HG02678 (cell line): ENCODE measurements at regions not wholly inside any gene's neighbourhood (a gene's known extent, or its start where the extent isn't known, plus 50 kb on each side); places are given as distances from the start of the nearest gene placed in this dataset.
"Not testable (repeated sequence)": the region's sequence is repeated elsewhere in the genome, so short reads cannot be mapped to it uniquely, and the experiment has no call there.

Experiments used
- ATAC-seq: cut with Tn5 transposase; IDR thresholded peaks from one replicate; pipeline ENCODE4 v1.9.1; 2021; ENCODE audit warnings: mild to moderate bottlenecking, moderate library complexity; ENCODE audit not compliant: unreplicated experiment

- ATAC-seq, result no peak
Measured at GRCh38 chr7:153584132-153584531, 468.1 kb upstream of the DPP6 start.

GRCh38 chr7:153588586-153588985, 463.6 kb upstream of the DPP6 start:
- ATAC-seq, result no peak

- no peak for ATAC-seq
Measured at GRCh38 chr7:153590136-153590535, 462.1 kb upstream of the DPP6 start.

- ATAC-seq, result no peak
Measured at GRCh38 chr7:153590571-153590970, 461.6 kb upstream of the DPP6 start.

GRCh38 chr7:153607354-153607753, 444.8 kb upstream of the DPP6 start:
- ATAC-seq, result no peak

GRCh38 chr7:153616711-153617325, 435.4 kb upstream of the DPP6 start:
- ATAC-seq, result no peak

GRCh38 chr7:153627323-153627722, 424.9 kb upstream of the DPP6 start:
- no peak for ATAC-seq

- no peak for ATAC-seq
Measured at GRCh38 chr7:153628406-153628805, 423.8 kb upstream of the DPP6 start.

GRCh38 chr7:153628825-153629224, 423.4 kb upstream of the DPP6 start:
- no peak for ATAC-seq

- no peak for ATAC-seq
Measured at GRCh38 chr7:153638821-153639435, 413.3 kb upstream of the DPP6 start.

- no peak for ATAC-seq
Measured at GRCh38 chr7:153640586-153640985, 411.6 kb upstream of the DPP6 start.

GRCh38 chr7:153641199-153641598, 411.0 kb upstream of the DPP6 start:
- no peak for ATAC-seq

GRCh38 chr7:153642989-153643388, 409.2 kb upstream of the DPP6 start:
- no peak for ATAC-seq

GRCh38 chr7:153657182-153657800, 394.9 kb upstream of the DPP6 start:
- ATAC-seq, result no peak

GRCh38 chr7:153675131-153675530, 377.1 kb upstream of the DPP6 start:
- no peak for ATAC-seq

GRCh38 chr7:153682628-153683027, 369.6 kb upstream of the DPP6 start:
- ATAC-seq, result no peak

GRCh38 chr7:153696242-153696641, 356.0 kb upstream of the DPP6 start:
- no peak for ATAC-seq

GRCh38 chr7:153698046-153698445, 354.2 kb upstream of the DPP6 start:
- ATAC-seq, result no peak

GRCh38 chr7:153701678-153702077, 350.5 kb upstream of the DPP6 start:
- no peak for ATAC-seq

GRCh38 chr7:153723892-153724291, 328.3 kb upstream of the DPP6 start:
- ATAC-seq, result not testable (repeated sequence)

- not testable (repeated sequence) for ATAC-seq
Measured at GRCh38 chr7:153731504-153731903, 320.7 kb upstream of the DPP6 start.

- not testable (repeated sequence) for ATAC-seq
Measured at GRCh38 chr7:153743434-153743833, 308.8 kb upstream of the DPP6 start.
